ENCODE measurements at regions not wholly inside any gene's neighbourhood (a gene's known extent, or its start where the extent isn't known, plus 50 kb on each side); places are given as distances from the start of the nearest gene placed in this dataset.

- Histone ChIP-seq H3K27ac (peak overlapping the region in 4 of 5 donors; percentile 24 to 49 (median 39)), H3K27me3 (no peaks in the 10 kb centered on the region), H3K36me3 (replicated peaks in 1 of 2) (no peaks in the 10 kb centered on the region), H3K4me1 (replicated peaks in 1 of 2) (peaks cover 23 to 24% of the 10 kb centered on the region in 2 donors), H3K9me3 (replicated peaks in 1 of 3) (peaks cover 0 to 6% (median 0%) of the 10 kb centered on the region in 3 donors), H3K4me3 (no peak overlapping the region)
- WGBS, 4 donors, result 20 to 28% (median 23%) methylated on average over 1 of the region's 1 CpG
- TF ChIP-seq CTCF (IDR thresholded peaks at IDR 0.05) (no peak), POLR2A (IDR thresholded peaks at IDR 0.05) (no peak)
- intact Hi-C loops (cut with DNase I), result no loop called here
- DNase-seq, result peak in 4 of 7 donors; percentile 12 to 57 (median 25)
Measured at GRCh38 chr1:215475796-215476481, 91.2 kb upstream of the KCTD3 start.

GRCh38 chr1:215476541-215476940 lies 90.6 kb upstream of the KCTD3 start:
- no peak for TF ChIP-seq CTCF (IDR thresholded peaks at IDR 0.05)
- TF ChIP-seq POLR2A (IDR thresholded peaks at IDR 0.05), result no peak
- intact Hi-C loops (cut with DNase I), result no loop called here
- H3K36me3 ChIP-seq (replicated peaks in 1 of 2), result no peaks in the 10 kb centered on the region
- no peak for DNase-seq
- H3K27ac ChIP-seq, result peak overlapping the region in 2 of 5 donors; percentile 16 to 40
- H3K9me3 ChIP-seq (replicated peaks in 1 of 3), result peaks cover 0 to 6% (median 0%) of the 10 kb centered on the region in 3 donors
- peaks cover 23 to 24% of the 10 kb centered on the region in 2 donors for H3K4me1 ChIP-seq (replicated peaks in 1 of 2)
- no peaks in the 10 kb centered on the region for H3K27me3 ChIP-seq
- H3K4me3 ChIP-seq, result no peak overlapping the region

- no peak overlapping the region for H3K27ac ChIP-seq
- peaks cover 23 to 24% of the 10 kb centered on the region in 2 donors for H3K4me1 ChIP-seq (replicated peaks in 1 of 2)
- TF ChIP-seq CTCF (IDR thresholded peaks at IDR 0.05), result no peak
- no peak for TF ChIP-seq POLR2A (IDR thresholded peaks at IDR 0.05)
- H3K9me3 ChIP-seq (replicated peaks in 1 of 3), result peaks cover 0 to 6% (median 0%) of the 10 kb centered on the region in 3 donors
- no peak for DNase-seq
- no peaks in the 10 kb centered on the region for H3K27me3 ChIP-seq
- no peaks in the 10 kb centered on the region for H3K36me3 ChIP-seq (replicated peaks in 1 of 2)
- H3K4me3 ChIP-seq, result no peak overlapping the region
- intact Hi-C loops (cut with DNase I), result no loop called here
Measured at GRCh38 chr1:215477632-215478031, 89.5 kb upstream of the KCTD3 start.

GRCh38 chr1:215479567-215479966 lies 87.5 kb upstream of the KCTD3 start:
- Histone ChIP-seq H3K9me3 (replicated peaks in 1 of 3) (peaks cover 0 to 6% (median 0%) of the 10 kb centered on the region in 3 donors), H3K4me3 (no peak overlapping the region), H3K27me3 (no peaks in the 10 kb centered on the region), H3K36me3 (replicated peaks in 1 of 2) (no peaks in the 10 kb centered on the region), H3K27ac (no peak overlapping the region), H3K4me1 (replicated peaks in 1 of 2) (peaks cover 16 to 18% of the 10 kb centered on the region in 2 donors)
- intact Hi-C loops (cut with DNase I), result no loop called here
- no peak for DNase-seq
- no peak for TF ChIP-seq POLR2A (IDR thresholded peaks at IDR 0.05)
- TF ChIP-seq CTCF (IDR thresholded peaks at IDR 0.05), result no peak

All from adrenal gland (tissue), 9 donors.